Liver (tissue), 8 donors: ENCODE measurements at regions not wholly inside any gene's neighbourhood (a gene's known extent, or its start where the extent isn't known, plus 50 kb on each side); places are given as distances from the start of the nearest gene placed in this dataset.

Experiments used
- DNase-seq: peaks from one replicate; pipeline ENCODE4 v3.0.0-alpha.2; 2017; ENCODE audit warnings: low spot score
- H3K27ac ChIP-seq, 2 donors: one replicate each; pipeline ENCODE4 v1.7.0; 2013; ENCODE audit warnings: inconsistent platforms in 2 of 2, low read length in 2 of 2, control low read depth in 1 of 2, low read depth in 1 of 2, mild to moderate bottlenecking in 1 of 2
- H3K27me3 ChIP-seq, 4 donors: one replicate each; pipeline versions ENCODE4 v1.6.1 to v1.7.0; 2013; ENCODE audit warnings: low read length in 3 of 4, inconsistent platforms in 1 of 4, mild to moderate bottlenecking in 1 of 4, moderate library complexity in 1 of 4; ENCODE audit not compliant: control insufficient read depth in 4 of 4, insufficient read depth in 4 of 4
- H3K36me3 ChIP-seq, 4 donors: one replicate each; pipeline versions ENCODE4 v1.6.1 to v1.7.0; 2013; ENCODE audit warnings: low read length in 3 of 4, mild to moderate bottlenecking in 3 of 4, low read depth in 1 of 4, moderate library complexity in 1 of 4; ENCODE audit not compliant: control insufficient read depth in 4 of 4, insufficient read depth in 3 of 4
- H3K4me1 ChIP-seq, 4 donors: one replicate each; pipeline versions ENCODE4 v1.6.1 to v1.7.0; 2013; ENCODE audit warnings: low read length in 3 of 4, mild to moderate bottlenecking in 3 of 4, moderate library complexity in 1 of 4; ENCODE audit not compliant: control insufficient read depth in 4 of 4, insufficient read depth in 4 of 4
- H3K4me3 ChIP-seq, 3 donors: one replicate each; pipeline versions ENCODE4 v1.6.1 to v1.7.0; 2013; ENCODE audit warnings: low read length in 3 of 3, control low read depth in 1 of 3, low read depth in 1 of 3, mild to moderate bottlenecking in 1 of 3
- H3K9ac ChIP-seq, 2 donors: one replicate each; pipeline ENCODE4 v1.7.0; 2013; ENCODE audit warnings: low read length in 2 of 2, mild to moderate bottlenecking in 2 of 2, moderate library complexity in 2 of 2, control low read depth in 1 of 2, low read depth in 1 of 2
- H3K9me3 ChIP-seq, 4 donors: one replicate each; pipeline versions ENCODE4 v1.6.1 to v1.7.0; 2013; ENCODE audit warnings: low read length in 3 of 4; ENCODE audit not compliant: control insufficient read depth in 4 of 4
- EGR1 ChIP-seq, 2 donors: IDR thresholded peaks; 2 replicates each; pipeline ENCODE4 v1.6.1; 2016 to 2018; ENCODE audit warnings: antibody characterized with exemption in 2 of 2, low read depth in 2 of 2
- FOXA1 ChIP-seq: IDR thresholded peaks from 2 replicates; pipeline ENCODE4 v1.6.1; 2016; ENCODE audit warnings: antibody characterized with exemption
- FOXA2 ChIP-seq: IDR thresholded peaks from 2 replicates; pipeline ENCODE4 v1.6.1; 2016; ENCODE audit warnings: antibody characterized with exemption
- GABPA ChIP-seq, 2 donors: IDR thresholded peaks in 1 of 2; conservative IDR thresholded peaks in 1 of 2; 2 replicates each; pipeline ENCODE4 v1.6.1; 2016; ENCODE audit warnings: antibody characterized with exemption in 2 of 2, mild to moderate bottlenecking in 1 of 2, moderate library complexity in 1 of 2
- HNF4A ChIP-seq, 2 donors: conservative IDR thresholded peaks; 2 replicates each; pipeline ENCODE4 v1.6.1; 2016; ENCODE audit warnings: antibody characterized with exemption in 2 of 2, mild to moderate bottlenecking in 2 of 2
- HNF4G ChIP-seq: IDR thresholded peaks from 2 replicates; pipeline ENCODE4 v1.6.1; 2016; ENCODE audit warnings: antibody characterized with exemption
- JUND ChIP-seq, 2 donors: IDR thresholded peaks; 2 replicates each; pipeline ENCODE4 v1.6.1; 2016; ENCODE audit warnings: antibody characterized with exemption in 2 of 2
- NR2F2 ChIP-seq: IDR thresholded peaks from 2 replicates; pipeline ENCODE4 v1.6.1; 2016; ENCODE audit warnings: antibody characterized with exemption
- RAD21 ChIP-seq, 2 donors: IDR thresholded peaks; 2 replicates each; pipeline ENCODE4 v1.6.1; 2016; ENCODE audit warnings: antibody characterized with exemption in 2 of 2, mild to moderate bottlenecking in 2 of 2
- RXRA ChIP-seq, 2 donors: IDR thresholded peaks; 2 replicates each; pipeline ENCODE4 v1.6.1; 2017 to 2018; ENCODE audit warnings: antibody characterized with exemption in 2 of 2, mild to moderate bottlenecking in 1 of 2
- SP1 ChIP-seq: IDR thresholded peaks from 2 replicates; pipeline ENCODE4 v1.6.1; 2018; ENCODE audit warnings: antibody characterized with exemption, mild to moderate bottlenecking
- TAF1 ChIP-seq: conservative IDR thresholded peaks from 2 replicates; pipeline ENCODE4 v1.6.1; 2016; ENCODE audit warnings: antibody characterized with exemption, mild to moderate bottlenecking
- YY1 ChIP-seq: IDR thresholded peaks from 2 replicates; pipeline ENCODE4 v1.6.1; 2016; ENCODE audit warnings: antibody characterized with exemption, mild to moderate bottlenecking
- WGBS: extraction: QIAGEN DNeasy Blood & Tissue Kit; methylation state at CpG from one replicate; pipeline ENCODE4 v1.1.7; 2013; 5-methylcytosine and 5-hydroxymethylcytosine counted together
- TF ChIP-seq, protein P1 (sequence below): IDR thresholded peaks from 2 replicates; pipeline ENCODE4 v1.6.1; 2016; ENCODE audit warnings: antibody characterized with exemption
- TF ChIP-seq, protein P2 (sequence below): IDR thresholded peaks from 2 replicates; pipeline ENCODE4 v1.6.1; 2016; ENCODE audit warnings: antibody characterized with exemption
- TF ChIP-seq, protein P3 (sequence below): IDR thresholded peaks from 2 replicates; pipeline ENCODE4 v1.6.1; 2016; ENCODE audit warnings: antibody characterized with exemption, mild to moderate bottlenecking
- TF ChIP-seq, protein P4 (sequence below): fragments of 150-350 bp; IDR thresholded peaks from 2 replicates; pipeline ENCODE4 v1.5.1; 2017; ENCODE audit warnings: improper control_type of control experiment, low read depth, low read length; ENCODE audit not compliant: missing input control
- TF ChIP-seq, protein P5 (sequence below): IDR thresholded peaks from 2 replicates; pipeline ENCODE4 v1.6.1; 2016; ENCODE audit warnings: antibody characterized with exemption
- donor health status: healthy.
- donor health status: healthy.
- donor health status: healthy.
- donor health status: healthy.
- donor health status: healthy.

DNA sequence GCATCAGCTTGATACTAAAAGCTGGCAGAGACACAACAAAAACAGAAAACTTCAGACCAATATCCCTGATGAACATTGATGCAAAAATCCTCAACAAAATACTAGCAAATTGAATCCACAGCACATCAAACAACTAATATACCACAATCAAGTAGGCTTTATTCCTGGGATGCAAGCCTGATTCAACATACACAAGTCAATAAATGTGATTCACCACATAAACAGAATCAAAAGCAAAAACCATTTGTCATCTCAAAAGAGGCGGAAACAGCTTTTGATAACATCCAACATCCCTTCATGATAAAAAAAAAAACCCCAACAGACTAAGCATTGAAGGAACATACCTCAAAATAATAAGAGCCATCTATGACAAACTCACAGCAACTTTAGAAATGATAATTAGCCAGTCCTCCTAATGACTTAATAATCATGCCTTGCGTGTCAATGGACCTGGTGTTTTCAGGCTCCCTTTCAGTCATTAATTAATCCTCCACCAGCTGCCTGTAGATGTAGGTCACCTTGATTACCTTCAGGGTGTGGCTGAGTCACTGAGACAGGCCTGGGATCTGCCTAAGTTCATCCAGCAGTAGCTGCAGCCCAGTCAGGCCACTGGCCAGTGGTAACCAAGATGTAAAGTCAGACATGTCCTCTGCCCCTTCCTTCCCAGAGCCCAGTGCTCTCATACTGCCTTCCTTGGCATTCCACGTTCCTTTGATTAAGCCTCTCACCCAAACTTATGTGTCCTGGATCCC is 109.8 kb downstream of the EHF start:
- no peaks in the 10 kb centered on the region for H3K4me1 ChIP-seq
- no peaks in the 10 kb centered on the region for H3K9me3 ChIP-seq
- no peak overlapping the region for H3K27ac ChIP-seq
- H3K36me3 ChIP-seq: no peaks in the 10 kb centered on the region
- H3K27me3 ChIP-seq: no peaks in the 10 kb centered on the region
- DNase-seq: no peak
- no peak overlapping the region for H3K9ac ChIP-seq
- no peak for TF ChIP-seq NR2F2
- TF ChIP-seq, protein P1, sequence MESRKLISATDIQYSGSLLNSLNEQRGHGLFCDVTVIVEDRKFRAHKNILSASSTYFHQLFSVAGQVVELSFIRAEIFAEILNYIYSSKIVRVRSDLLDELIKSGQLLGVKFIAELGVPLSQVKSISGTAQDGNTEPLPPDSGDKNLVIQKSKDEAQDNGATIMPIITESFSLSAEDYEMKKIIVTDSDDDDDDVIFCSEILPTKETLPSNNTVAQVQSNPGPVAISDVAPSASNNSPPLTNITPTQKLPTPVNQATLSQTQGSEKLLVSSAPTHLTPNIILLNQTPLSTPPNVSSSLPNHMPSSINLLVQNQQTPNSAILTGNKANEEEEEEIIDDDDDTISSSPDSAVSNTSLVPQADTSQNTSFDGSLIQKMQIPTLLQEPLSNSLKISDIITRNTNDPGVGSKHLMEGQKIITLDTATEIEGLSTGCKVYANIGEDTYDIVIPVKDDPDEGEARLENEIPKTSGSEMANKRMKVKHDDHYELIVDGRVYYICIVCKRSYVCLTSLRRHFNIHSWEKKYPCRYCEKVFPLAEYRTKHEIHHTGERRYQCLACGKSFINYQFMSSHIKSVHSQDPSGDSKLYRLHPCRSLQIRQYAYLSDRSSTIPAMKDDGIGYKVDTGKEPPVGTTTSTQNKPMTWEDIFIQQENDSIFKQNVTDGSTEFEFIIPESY: no peak
- no peak for TF ChIP-seq FOXA2
- TF ChIP-seq, protein P2, sequence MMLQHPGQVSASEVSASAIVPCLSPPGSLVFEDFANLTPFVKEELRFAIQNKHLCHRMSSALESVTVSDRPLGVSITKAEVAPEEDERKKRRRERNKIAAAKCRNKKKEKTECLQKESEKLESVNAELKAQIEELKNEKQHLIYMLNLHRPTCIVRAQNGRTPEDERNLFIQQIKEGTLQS: no peak
- no peak for TF ChIP-seq EGR1 (IDR thresholded peaks at IDR 0.05; ENCODE audit: low read depth in 2 of 2)
- TF ChIP-seq JUND (IDR thresholded peaks at IDR 0.05): no peak
- TF ChIP-seq FOXA1: no peak
- TF ChIP-seq GABPA (IDR thresholded peaks at IDR 0.05 in 1 of 2, conservative IDR thresholded peaks at IDR 0.05 in 1 of 2): no peak
- TF ChIP-seq RXRA (IDR thresholded peaks at IDR 0.05): no peak
- TF ChIP-seq, protein P3, sequence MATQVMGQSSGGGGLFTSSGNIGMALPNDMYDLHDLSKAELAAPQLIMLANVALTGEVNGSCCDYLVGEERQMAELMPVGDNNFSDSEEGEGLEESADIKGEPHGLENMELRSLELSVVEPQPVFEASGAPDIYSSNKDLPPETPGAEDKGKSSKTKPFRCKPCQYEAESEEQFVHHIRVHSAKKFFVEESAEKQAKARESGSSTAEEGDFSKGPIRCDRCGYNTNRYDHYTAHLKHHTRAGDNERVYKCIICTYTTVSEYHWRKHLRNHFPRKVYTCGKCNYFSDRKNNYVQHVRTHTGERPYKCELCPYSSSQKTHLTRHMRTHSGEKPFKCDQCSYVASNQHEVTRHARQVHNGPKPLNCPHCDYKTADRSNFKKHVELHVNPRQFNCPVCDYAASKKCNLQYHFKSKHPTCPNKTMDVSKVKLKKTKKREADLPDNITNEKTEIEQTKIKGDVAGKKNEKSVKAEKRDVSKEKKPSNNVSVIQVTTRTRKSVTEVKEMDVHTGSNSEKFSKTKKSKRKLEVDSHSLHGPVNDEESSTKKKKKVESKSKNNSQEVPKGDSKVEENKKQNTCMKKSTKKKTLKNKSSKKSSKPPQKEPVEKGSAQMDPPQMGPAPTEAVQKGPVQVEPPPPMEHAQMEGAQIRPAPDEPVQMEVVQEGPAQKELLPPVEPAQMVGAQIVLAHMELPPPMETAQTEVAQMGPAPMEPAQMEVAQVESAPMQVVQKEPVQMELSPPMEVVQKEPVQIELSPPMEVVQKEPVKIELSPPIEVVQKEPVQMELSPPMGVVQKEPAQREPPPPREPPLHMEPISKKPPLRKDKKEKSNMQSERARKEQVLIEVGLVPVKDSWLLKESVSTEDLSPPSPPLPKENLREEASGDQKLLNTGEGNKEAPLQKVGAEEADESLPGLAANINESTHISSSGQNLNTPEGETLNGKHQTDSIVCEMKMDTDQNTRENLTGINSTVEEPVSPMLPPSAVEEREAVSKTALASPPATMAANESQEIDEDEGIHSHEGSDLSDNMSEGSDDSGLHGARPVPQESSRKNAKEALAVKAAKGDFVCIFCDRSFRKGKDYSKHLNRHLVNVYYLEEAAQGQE: no peak
- TF ChIP-seq TAF1: no peak
- TF ChIP-seq, protein P4, sequence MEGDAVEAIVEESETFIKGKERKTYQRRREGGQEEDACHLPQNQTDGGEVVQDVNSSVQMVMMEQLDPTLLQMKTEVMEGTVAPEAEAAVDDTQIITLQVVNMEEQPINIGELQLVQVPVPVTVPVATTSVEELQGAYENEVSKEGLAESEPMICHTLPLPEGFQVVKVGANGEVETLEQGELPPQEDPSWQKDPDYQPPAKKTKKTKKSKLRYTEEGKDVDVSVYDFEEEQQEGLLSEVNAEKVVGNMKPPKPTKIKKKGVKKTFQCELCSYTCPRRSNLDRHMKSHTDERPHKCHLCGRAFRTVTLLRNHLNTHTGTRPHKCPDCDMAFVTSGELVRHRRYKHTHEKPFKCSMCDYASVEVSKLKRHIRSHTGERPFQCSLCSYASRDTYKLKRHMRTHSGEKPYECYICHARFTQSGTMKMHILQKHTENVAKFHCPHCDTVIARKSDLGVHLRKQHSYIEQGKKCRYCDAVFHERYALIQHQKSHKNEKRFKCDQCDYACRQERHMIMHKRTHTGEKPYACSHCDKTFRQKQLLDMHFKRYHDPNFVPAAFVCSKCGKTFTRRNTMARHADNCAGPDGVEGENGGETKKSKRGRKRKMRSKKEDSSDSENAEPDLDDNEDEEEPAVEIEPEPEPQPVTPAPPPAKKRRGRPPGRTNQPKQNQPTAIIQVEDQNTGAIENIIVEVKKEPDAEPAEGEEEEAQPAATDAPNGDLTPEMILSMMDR: no peak
- TF ChIP-seq HNF4G: no peak
- TF ChIP-seq RAD21 (IDR thresholded peaks at IDR 0.05): no peak
- TF ChIP-seq SP1: no peak
- TF ChIP-seq, protein P5, sequence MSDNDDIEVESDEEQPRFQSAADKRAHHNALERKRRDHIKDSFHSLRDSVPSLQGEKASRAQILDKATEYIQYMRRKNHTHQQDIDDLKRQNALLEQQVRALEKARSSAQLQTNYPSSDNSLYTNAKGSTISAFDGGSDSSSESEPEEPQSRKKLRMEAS: no peak
- no peak for TF ChIP-seq YY1
- TF ChIP-seq HNF4A (conservative IDR thresholded peaks at IDR 0.05): no peak
- 86% methylated on average over 3 of the region's 3 CpGs for WGBS
- no peak overlapping the region for H3K4me3 ChIP-seq
